HG02759 (cell line): ENCODE measurements at regions not wholly inside any gene's neighbourhood (a gene's known extent, or its start where the extent isn't known, plus 50 kb on each side); places are given as distances from the start of the nearest gene placed in this dataset.

Source experiments
- ATAC-seq: cut with Tn5 transposase; IDR thresholded peaks from one replicate; pipeline ENCODE4 v1.9.1; 2021; ENCODE audit warnings: mild to moderate bottlenecking, moderate library complexity; ENCODE audit not compliant: unreplicated experiment

GRCh38 chr15:93460717-93461116 is 371.7 kb upstream of the RGMA start:
- peak; percentile 83 for ATAC-seq

- no peak for ATAC-seq
These were observed 370.4 kb upstream of the RGMA start for GRCh38 chr15:93459396-93459795.

GRCh38 chr15:93458597-93458996 is 369.6 kb upstream of the RGMA start:
- no peak for ATAC-seq

GRCh38 chr15:93454788-93455187 is 365.8 kb upstream of the RGMA start:
- ATAC-seq: no peak

GRCh38 chr15:93452537-93453211 is 363.7 kb upstream of the RGMA start:
- no peak for ATAC-seq

GRCh38 chr15:93451822-93452221 is 362.8 kb upstream of the RGMA start:
- ATAC-seq: no peak

GRCh38 chr15:93451265-93451664 is 362.3 kb upstream of the RGMA start:
- ATAC-seq: no peak

GRCh38 chr15:93449798-93450197 is 360.8 kb upstream of the RGMA start:
- ATAC-seq: no peak

GRCh38 chr15:93438310-93438709 is 349.3 kb upstream of the RGMA start:
- no peak for ATAC-seq

GRCh38 chr15:93432474-93432873 is 343.5 kb upstream of the RGMA start:
- no peak for ATAC-seq

- no peak for ATAC-seq
These were observed 339.9 kb upstream of the RGMA start for GRCh38 chr15:93428807-93429351.

GRCh38 chr15:93428150-93428549 is 339.1 kb upstream of the RGMA start:
- no peak for ATAC-seq

GRCh38 chr15:93424131-93424530 is 335.1 kb upstream of the RGMA start:
- no peak for ATAC-seq

GRCh38 chr15:93422476-93422875 is 333.5 kb upstream of the RGMA start:
- ATAC-seq: no peak

GRCh38 chr15:93420477-93420876 is 331.5 kb upstream of the RGMA start:
- ATAC-seq: no peak

GRCh38 chr15:93420050-93420452 is 331.0 kb upstream of the RGMA start:
- no peak for ATAC-seq

GRCh38 chr15:93418566-93418965 is 329.6 kb upstream of the RGMA start:
- no peak for ATAC-seq

- ATAC-seq: no peak
These were observed 328.6 kb upstream of the RGMA start for GRCh38 chr15:93417631-93418030.

- ATAC-seq: no peak
These were observed 328.1 kb upstream of the RGMA start for GRCh38 chr15:93417156-93417555.

GRCh38 chr15:93415576-93415975 is 326.6 kb upstream of the RGMA start:
- no peak for ATAC-seq

- no peak for ATAC-seq
These were observed 325.7 kb upstream of the RGMA start for GRCh38 chr15:93414576-93415231.

GRCh38 chr15:93413745-93414144 is 324.7 kb upstream of the RGMA start:
- ATAC-seq: no peak
